Progenitor cell of endocrine pancreas (in vitro differentiated cells): ENCODE measurements at regions not wholly inside any gene's neighbourhood (a gene's known extent, or its start where the extent isn't known, plus 50 kb on each side); places are given as distances from the start of the nearest gene placed in this dataset.

Experiments used
- DNase-seq: peaks from one replicate; pipeline ENCODE4 v3.0.0; 2021; ENCODE audit warnings: low spot score; ENCODE audit not compliant: unreplicated experiment
- H3K27ac Mint-ChIP-seq: 2 replicates; pipeline ENCODE4 v1.8.0; 2021; ENCODE audit warnings: mild to moderate bottlenecking, moderate library complexity, mixed read lengths
- H3K27me3 Mint-ChIP-seq: 2 replicates; pipeline ENCODE4 v1.8.0; 2021; ENCODE audit warnings: mixed read lengths
- H3K36me3 Mint-ChIP-seq: 2 replicates; pipeline ENCODE4 v1.8.0; 2022; ENCODE audit warnings: mixed read lengths; ENCODE audit not compliant: insufficient read depth
- H3K4me1 Mint-ChIP-seq: 2 replicates; pipeline ENCODE4 v1.8.0; 2021; ENCODE audit warnings: low read depth, mixed read lengths
- H3K4me3 Mint-ChIP-seq: 2 replicates; pipeline ENCODE4 v1.8.0; 2021; ENCODE audit warnings: low read depth, mild to moderate bottlenecking, moderate library complexity, mixed read lengths
- H3K9me3 Mint-ChIP-seq: 2 replicates; pipeline ENCODE4 v1.8.0; 2021; ENCODE audit warnings: low read depth, mixed read lengths
- TF ChIP-seq, protein P1 (sequence below): fragments of 200-600 bp; sonication (generic); IDR thresholded peaks from one replicate; pipeline ENCODE4 v1.5.0; 2021; ENCODE audit warnings: antibody characterized with exemption, mild to moderate bottlenecking; ENCODE audit not compliant: unreplicated experiment

DNA sequence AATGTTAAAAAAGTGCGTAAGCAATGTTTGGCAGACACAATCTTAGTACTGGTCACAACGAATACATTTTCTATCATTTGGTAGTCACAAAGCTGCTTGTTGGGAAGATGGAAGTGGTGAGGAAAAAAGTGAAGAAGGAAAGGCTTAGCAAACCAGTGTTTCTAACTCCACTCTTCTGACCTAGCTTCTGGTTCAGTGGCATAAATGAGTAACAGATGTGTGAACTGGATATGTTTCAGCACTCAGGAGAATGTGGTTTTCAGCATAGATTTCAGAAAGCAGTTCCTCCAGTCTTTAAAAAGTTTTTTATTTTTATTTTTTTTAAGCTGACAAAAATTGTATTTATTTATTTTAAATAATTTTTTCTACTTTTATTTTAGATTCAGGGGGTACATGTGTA is 357.1 kb downstream of the CPS1 start:
- TF ChIP-seq, protein P1, sequence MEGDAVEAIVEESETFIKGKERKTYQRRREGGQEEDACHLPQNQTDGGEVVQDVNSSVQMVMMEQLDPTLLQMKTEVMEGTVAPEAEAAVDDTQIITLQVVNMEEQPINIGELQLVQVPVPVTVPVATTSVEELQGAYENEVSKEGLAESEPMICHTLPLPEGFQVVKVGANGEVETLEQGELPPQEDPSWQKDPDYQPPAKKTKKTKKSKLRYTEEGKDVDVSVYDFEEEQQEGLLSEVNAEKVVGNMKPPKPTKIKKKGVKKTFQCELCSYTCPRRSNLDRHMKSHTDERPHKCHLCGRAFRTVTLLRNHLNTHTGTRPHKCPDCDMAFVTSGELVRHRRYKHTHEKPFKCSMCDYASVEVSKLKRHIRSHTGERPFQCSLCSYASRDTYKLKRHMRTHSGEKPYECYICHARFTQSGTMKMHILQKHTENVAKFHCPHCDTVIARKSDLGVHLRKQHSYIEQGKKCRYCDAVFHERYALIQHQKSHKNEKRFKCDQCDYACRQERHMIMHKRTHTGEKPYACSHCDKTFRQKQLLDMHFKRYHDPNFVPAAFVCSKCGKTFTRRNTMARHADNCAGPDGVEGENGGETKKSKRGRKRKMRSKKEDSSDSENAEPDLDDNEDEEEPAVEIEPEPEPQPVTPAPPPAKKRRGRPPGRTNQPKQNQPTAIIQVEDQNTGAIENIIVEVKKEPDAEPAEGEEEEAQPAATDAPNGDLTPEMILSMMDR: no peak
- Mint-ChIP-seq H3K27ac (no peak overlapping the region), H3K9me3 (peaks cover 12% of the 10 kb centered on the region), H3K4me3 (no peak overlapping the region), H3K36me3 (no peaks in the 10 kb centered on the region), H3K27me3 (no peaks in the 10 kb centered on the region), H3K4me1 (no peaks in the 10 kb centered on the region)
- no peak for DNase-seq

GRCh38 chr2:210915912-210916311 is 359.5 kb downstream of the CPS1 start:
- no peaks in the 10 kb centered on the region for H3K27me3 Mint-ChIP-seq
- peaks cover 8% of the 10 kb centered on the region for H3K9me3 Mint-ChIP-seq
- TF ChIP-seq, protein P1: no peak
- H3K27ac Mint-ChIP-seq: no peak overlapping the region
- DNase-seq: no peak
- no peaks in the 10 kb centered on the region for H3K36me3 Mint-ChIP-seq
- H3K4me1 Mint-ChIP-seq: no peaks in the 10 kb centered on the region
- no peak overlapping the region for H3K4me3 Mint-ChIP-seq

GRCh38 chr2:210917465-210917864 is 361.1 kb downstream of the CPS1 start:
- H3K9me3 Mint-ChIP-seq: peaks cover 17% of the 10 kb centered on the region
- H3K27ac Mint-ChIP-seq: no peak overlapping the region
- DNase-seq: no peak
- TF ChIP-seq, protein P1: peak; percentile 11
- H3K27me3 Mint-ChIP-seq: no peaks in the 10 kb centered on the region
- H3K4me3 Mint-ChIP-seq: no peak overlapping the region
- H3K36me3 Mint-ChIP-seq: peaks cover 3% of the 10 kb centered on the region
- no peaks in the 10 kb centered on the region for H3K4me1 Mint-ChIP-seq

GRCh38 chr2:210919128-210919527 is 362.7 kb downstream of the CPS1 start:
- no peaks in the 10 kb centered on the region for H3K27me3 Mint-ChIP-seq
- no peaks in the 10 kb centered on the region for H3K4me1 Mint-ChIP-seq
- H3K27ac Mint-ChIP-seq: no peak overlapping the region
- peaks cover 3% of the 10 kb centered on the region for H3K36me3 Mint-ChIP-seq
- TF ChIP-seq, protein P1: no peak
- DNase-seq: no peak
- no peak overlapping the region for H3K4me3 Mint-ChIP-seq
- peaks cover 14% of the 10 kb centered on the region for H3K9me3 Mint-ChIP-seq

- TF ChIP-seq, protein P1: no peak
- Mint-ChIP-seq H3K4me1 (no peaks in the 10 kb centered on the region), H3K9me3 (peaks cover 9% of the 10 kb centered on the region), H3K4me3 (no peak overlapping the region), H3K27ac (no peak overlapping the region), H3K36me3 (peaks cover 3% of the 10 kb centered on the region), H3K27me3 (no peaks in the 10 kb centered on the region)
- DNase-seq: no peak
These were observed 366.0 kb downstream of the CPS1 start for GRCh38 chr2:210922419-210922818.

DNA sequence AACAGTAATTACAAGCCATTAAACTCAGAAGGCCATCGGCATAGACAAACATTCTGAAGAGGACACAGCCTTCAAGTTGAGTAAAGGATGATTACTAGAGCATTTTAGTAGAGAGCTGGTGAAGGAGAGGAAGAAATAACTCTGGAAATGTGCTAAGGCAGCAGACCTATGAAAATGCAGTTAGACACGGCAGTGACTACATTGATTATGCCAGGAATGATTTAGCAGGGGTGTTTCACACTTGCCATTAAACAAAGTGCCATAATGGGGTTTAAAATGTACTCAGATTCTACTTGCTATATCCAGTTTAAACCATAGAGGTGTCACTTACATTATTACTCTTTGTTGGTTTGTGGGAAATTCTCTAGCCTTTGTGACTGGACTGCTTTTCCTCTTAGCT is 372.3 kb downstream of the CPS1 start:
- no peak for DNase-seq
- no peaks in the 10 kb centered on the region for H3K4me1 Mint-ChIP-seq
- no peak overlapping the region for H3K27ac Mint-ChIP-seq
- no peak overlapping the region for H3K4me3 Mint-ChIP-seq
- H3K27me3 Mint-ChIP-seq: no peaks in the 10 kb centered on the region
- no peaks in the 10 kb centered on the region for H3K9me3 Mint-ChIP-seq
- TF ChIP-seq, protein P1: no peak
- no peaks in the 10 kb centered on the region for H3K36me3 Mint-ChIP-seq
